ENCODE measurements at regions not wholly inside any gene's neighbourhood (a gene's known extent, or its start where the extent isn't known, plus 50 kb on each side); places are given as distances from the start of the nearest gene placed in this dataset.

DNA sequence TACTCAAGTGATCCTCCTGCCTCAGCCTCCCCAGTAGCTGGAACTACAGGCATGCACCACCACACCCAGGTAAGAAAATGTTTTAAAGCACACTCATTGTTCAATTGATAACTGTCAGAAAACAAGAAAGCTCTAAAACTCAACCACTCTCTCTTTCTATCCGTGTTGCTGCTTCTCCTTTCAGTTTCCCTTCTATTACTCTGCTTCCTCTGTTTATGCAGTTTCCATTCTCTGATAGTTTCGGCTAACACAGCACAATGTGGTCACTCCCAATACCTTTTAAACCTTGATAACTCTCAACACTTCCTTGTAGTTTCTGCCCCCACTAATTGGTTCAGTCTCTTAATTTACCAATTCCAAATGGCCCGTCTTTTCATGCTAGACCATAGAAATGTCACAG lies 59.2 kb upstream of the NR4A3 start:
- Histone ChIP-seq H3K4me2 (ENCODE audit: low read length) (no peak overlapping the region), H3K4me3 (ENCODE audit: low read length) (no peak overlapping the region), H3K4me1 (ENCODE audit: control insufficient read depth, low read length) (peaks cover 3% of the 10 kb centered on the region; the same call in 1 of the 2 replicates), H3K9me2 (replicated peaks; ENCODE audit: control insufficient read depth, low read length) (no peaks in the 10 kb centered on the region), H3K36me3 (ENCODE audit: control insufficient read depth, low read length) (no peaks in the 10 kb centered on the region), H4K20me1 (ENCODE audit: control insufficient read depth, insufficient read depth, low read depth, low read length) (no peaks in the 10 kb centered on the region), H3K79me2 (ENCODE audit: control insufficient read depth, low read length) (no peaks in the 10 kb centered on the region), H3K27me3 (ENCODE audit: control insufficient read depth, low read length) (0 out of 2 replicates have a peak, but pooled peaks cover 3% of the 10 kb centered on the region), H3K27ac (ENCODE audit: low read depth, low read length) (no peak overlapping the region), H3F3A (ENCODE audit: control insufficient read depth, insufficient read depth) (no peaks in the 10 kb centered on the region), H3K9me3 (ENCODE audit: control insufficient read depth, insufficient read depth, low read length) (no peaks in the 10 kb centered on the region)
- TF ChIP-seq, protein P1, sequence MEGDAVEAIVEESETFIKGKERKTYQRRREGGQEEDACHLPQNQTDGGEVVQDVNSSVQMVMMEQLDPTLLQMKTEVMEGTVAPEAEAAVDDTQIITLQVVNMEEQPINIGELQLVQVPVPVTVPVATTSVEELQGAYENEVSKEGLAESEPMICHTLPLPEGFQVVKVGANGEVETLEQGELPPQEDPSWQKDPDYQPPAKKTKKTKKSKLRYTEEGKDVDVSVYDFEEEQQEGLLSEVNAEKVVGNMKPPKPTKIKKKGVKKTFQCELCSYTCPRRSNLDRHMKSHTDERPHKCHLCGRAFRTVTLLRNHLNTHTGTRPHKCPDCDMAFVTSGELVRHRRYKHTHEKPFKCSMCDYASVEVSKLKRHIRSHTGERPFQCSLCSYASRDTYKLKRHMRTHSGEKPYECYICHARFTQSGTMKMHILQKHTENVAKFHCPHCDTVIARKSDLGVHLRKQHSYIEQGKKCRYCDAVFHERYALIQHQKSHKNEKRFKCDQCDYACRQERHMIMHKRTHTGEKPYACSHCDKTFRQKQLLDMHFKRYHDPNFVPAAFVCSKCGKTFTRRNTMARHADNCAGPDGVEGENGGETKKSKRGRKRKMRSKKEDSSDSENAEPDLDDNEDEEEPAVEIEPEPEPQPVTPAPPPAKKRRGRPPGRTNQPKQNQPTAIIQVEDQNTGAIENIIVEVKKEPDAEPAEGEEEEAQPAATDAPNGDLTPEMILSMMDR (IDR thresholded peaks at IDR 0.05; ENCODE audit: low read depth, low read length, poor library complexity, severe bottlenecking), result no peak
- TF ChIP-seq EZH2phosphoT487 (IDR thresholded peaks at IDR 0.05; ENCODE audit: borderline replicate concordance, low read length), result no peak

Measured in DOHH2 (cell line).